ENCODE measurements at regions not wholly inside any gene's neighbourhood (a gene's known extent, or its start where the extent isn't known, plus 50 kb on each side); places are given as distances from the start of the nearest gene placed in this dataset.
"Not testable (repeated sequence)": the region's sequence is repeated elsewhere in the genome, so short reads cannot be mapped to it uniquely, and the experiment has no call there.

DNA sequence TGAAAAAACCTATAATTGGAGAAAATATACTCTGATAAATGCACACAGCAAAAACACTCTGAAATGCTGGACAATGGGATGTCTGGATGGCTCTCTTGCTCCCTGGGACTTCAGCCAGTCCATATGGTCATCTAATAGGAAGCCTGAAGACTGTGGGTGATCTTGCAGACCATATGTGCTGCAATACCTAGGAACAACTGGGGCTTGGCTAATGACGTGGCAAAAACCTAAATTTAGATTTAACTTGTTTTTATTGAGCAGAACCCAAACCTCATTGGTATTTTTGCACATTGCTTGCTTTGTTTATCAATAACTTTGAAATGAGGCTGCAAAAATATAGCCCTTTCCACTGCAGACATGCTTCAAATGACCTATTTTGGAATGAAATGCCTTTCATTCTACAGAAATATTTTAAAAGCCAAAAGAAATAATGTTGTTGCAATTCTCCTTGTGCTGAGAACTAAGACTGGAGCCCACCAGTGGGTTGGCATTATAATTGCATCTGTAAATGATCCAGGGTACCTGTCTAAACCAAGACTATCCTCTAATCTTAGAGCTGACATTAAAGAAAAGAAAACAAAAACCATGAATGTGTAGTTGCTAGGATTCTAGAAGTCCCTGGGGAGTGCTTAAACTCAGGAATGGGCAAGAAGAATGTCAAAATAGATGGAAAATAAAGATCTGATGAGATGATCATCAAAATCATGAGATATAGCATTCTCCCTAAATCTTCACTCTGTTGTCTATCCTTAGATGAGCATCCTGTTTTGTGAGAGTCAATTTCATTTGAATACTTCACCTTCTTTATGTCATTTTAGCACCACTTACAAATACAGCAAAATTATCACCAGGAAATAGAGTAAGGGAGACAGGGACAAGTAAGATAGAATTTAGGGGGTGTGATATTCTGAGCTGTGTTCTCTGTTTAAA lies 152.1 kb upstream of the RIMS1 start:
- DNase-seq = no peak

GRCh38 chr6:71737953-71738352 lies 148.4 kb upstream of the RIMS1 start:
- no peak for DNase-seq

DNA sequence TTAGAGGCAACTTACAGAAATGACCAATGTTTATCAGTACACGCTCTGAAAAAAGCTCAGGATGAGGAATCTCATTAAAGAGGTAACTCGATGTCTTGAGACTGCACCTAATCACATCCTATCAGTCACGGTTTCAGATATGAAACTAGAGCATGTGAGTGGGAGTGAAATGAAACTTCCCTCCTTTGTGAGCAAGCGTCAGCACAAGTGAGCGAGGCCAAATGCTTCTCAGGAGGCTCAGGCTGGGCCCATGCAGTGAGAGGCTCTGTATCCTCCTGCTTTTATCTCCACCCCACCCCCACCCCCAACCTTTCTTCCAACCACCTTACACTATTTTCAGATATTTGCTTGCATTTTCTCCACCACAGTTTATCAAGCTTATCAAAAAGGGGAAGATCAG lies 140.8 kb upstream of the RIMS1 start:
- no peak for DNase-seq

DNA sequence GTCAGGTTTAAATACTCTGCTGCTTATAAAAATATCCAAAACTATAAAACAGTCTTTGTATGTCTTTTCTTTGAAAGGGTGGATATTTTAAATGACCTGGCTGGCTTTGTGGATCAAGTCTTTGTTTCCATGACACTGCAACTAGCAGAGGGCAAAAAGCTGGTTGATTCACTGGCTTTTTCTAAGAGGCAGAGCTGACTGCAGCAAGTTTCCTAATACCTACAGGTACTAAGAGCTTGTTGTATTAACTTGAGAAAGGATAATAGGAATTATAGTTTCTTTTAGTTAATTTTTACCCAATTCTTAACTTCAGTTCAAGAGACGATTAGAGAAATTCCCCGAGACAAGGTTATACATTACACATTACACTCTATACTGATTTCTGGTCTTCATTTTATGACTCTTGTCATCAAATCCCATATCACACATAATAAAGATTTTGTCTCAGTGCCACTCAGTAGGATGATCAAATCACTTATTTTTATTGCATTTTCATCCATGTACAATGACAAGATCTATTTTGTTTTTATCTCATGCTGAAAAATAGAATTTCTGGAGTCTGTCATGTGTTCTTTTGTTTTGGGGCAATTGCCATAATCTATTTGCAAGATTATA lies 120.1 kb upstream of the RIMS1 start:
- DNase-seq = no peak

DNA sequence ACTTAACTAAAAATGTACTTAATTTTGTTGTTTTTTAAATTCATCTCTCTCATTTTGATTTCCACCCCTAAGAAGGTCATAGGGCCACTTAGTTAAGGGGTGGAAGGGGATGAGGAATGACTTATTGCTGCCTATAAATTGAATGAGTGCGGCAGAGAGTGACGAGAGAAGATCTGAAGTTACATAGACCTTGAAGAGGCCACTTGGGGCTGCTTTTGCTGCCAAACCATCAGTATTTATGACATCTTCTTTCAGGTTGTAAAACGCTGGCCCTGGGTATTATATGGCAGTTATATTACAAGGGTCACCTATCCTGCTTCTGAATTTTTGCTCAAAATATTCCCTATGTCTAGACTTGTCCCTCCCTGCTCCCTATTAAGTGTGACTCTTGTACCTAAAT lies 119.6 kb upstream of the RIMS1 start:
- DNase-seq = no peak

GRCh38 chr6:71768356-71768755 lies 118.0 kb upstream of the RIMS1 start:
- DNase-seq = no peak

GRCh38 chr6:71808865-71809264 lies 77.5 kb upstream of the RIMS1 start:
- DNase-seq = no peak

GRCh38 chr6:71810880-71811279 lies 75.5 kb upstream of the RIMS1 start:
- no peak for DNase-seq

- DNase-seq = no peak
These were observed 63.7 kb upstream of the RIMS1 start for GRCh38 chr6:71822625-71823024.

- not testable (repeated sequence) for DNase-seq
These were observed 54.1 kb upstream of the RIMS1 start for GRCh38 chr6:71832110-71832764.
